HEK293 (cell line): ENCODE measurements at regions not wholly inside any gene's neighbourhood (a gene's known extent, or its start where the extent isn't known, plus 50 kb on each side); places are given as distances from the start of the nearest gene placed in this dataset.

Experiments
- CTCF ChIA-PET: fragments of 350-600 bp; formaldehyde crosslinking; extraction: SDS; loops from one replicate; lab custom pipeline; 2021; ENCODE audit warnings: antibody characterized with exemption; lab: Yijun Ruan, JAX
- POLR2A ChIA-PET: fragments of 300-600 bp; formaldehyde crosslinking; extraction: SDS; loops from one replicate; lab custom pipeline; 2020; ENCODE audit warnings: antibody characterized with exemption, inconsistent platforms; lab: Yijun Ruan, JAX
- H3K27ac ChIP-seq: fragments of 200-500 bp; sonication (Bioruptor generic); 2 replicates; pipeline ENCODE4 v1.5.1; 2014; ENCODE audit warnings: low read depth, low read length, control low read depth, inconsistent platforms; ENCODE audit errors: extremely low read depth
- H3K36me3 ChIP-seq, 2 experiments: fragments of 200-500 bp in 1 of 2; sonication (Bioruptor generic) in 1 of 2; 1 replicate in 1 of 2; 2 replicates in 1 of 2; pipeline ENCODE4 v1.5.1; 2014 to 2017; ENCODE audit warnings: inconsistent platforms in 2 of 2, low read length in 2 of 2; ENCODE audit not compliant: control insufficient read depth in 2 of 2, insufficient read depth in 1 of 2
- H3K4me1 ChIP-seq: fragments of 200-500 bp; sonication (Bioruptor generic); 2 replicates; pipeline ENCODE4 v1.5.1; 2014; ENCODE audit warnings: mild to moderate bottlenecking, low read length, inconsistent platforms; ENCODE audit not compliant: control insufficient read depth, insufficient read depth
- H3K4me3 ChIP-seq: 2 replicates; pipeline ENCODE4 v1.5.1; 2011; ENCODE audit warnings: low read depth, mild to moderate bottlenecking, control low read depth, low read length, moderate library complexity
- H3K9me3 ChIP-seq: fragments of 200-500 bp; sonication (Bioruptor generic); 2 replicates; pipeline ENCODE4 v1.5.1; 2014; ENCODE audit warnings: low read depth, low read length, inconsistent platforms; ENCODE audit not compliant: control insufficient read depth, insufficient read depth
- GLIS1 ChIP-seq: fragments of 450-650 bp; formaldehyde crosslinking; IDR thresholded peaks from 2 replicates; pipeline ENCODE4 v1.5.1; 2016; ENCODE audit warnings: missing biosample characterization, missing genetic modification characterization
- HOXD13 ChIP-seq: sonication (generic); formaldehyde crosslinking; IDR thresholded peaks from 2 replicates; pipeline ENCODE4 v1.8.0; 2022; ENCODE audit warnings: missing genetic modification reagents, borderline replicate concordance
- KLF8 ChIP-seq: fragments of 450-650 bp; formaldehyde crosslinking; IDR thresholded peaks from 2 replicates; pipeline ENCODE4 v1.5.1; 2016; ENCODE audit warnings: missing biosample characterization, missing genetic modification characterization
- MEIS1 ChIP-seq: sonication (generic); formaldehyde crosslinking; IDR thresholded peaks from 2 replicates; pipeline ENCODE4 v1.8.1; 2022; ENCODE audit warnings: missing genetic modification reagents, mild to moderate bottlenecking, borderline replicate concordance
- REST ChIP-seq: fragments of 450-650 bp; formaldehyde crosslinking; IDR thresholded peaks from 2 replicates; pipeline ENCODE4 v1.5.1; 2016; ENCODE audit warnings: missing biosample characterization, missing genetic modification characterization
- SCRT1 ChIP-seq: fragments of 450-650 bp; formaldehyde crosslinking; IDR thresholded peaks from 2 replicates; pipeline ENCODE4 v1.5.1; 2016; ENCODE audit warnings: missing biosample characterization, missing genetic modification characterization, borderline replicate concordance
- SCRT2 ChIP-seq: fragments of 450-650 bp; formaldehyde crosslinking; IDR thresholded peaks from 2 replicates; pipeline ENCODE4 v1.5.1; 2016; ENCODE audit warnings: missing biosample characterization, missing genetic modification characterization
- TRIM28 ChIP-seq: IDR thresholded peaks from 2 replicates; pipeline ENCODE4 v1.6.1; 2011; ENCODE audit warnings: low read length, control low read depth, borderline replicate concordance
- ZNF112 ChIP-seq: fragments of 450-650 bp; formaldehyde crosslinking; IDR thresholded peaks from 2 replicates; pipeline ENCODE4 v1.5.0; 2017; ENCODE audit warnings: missing biosample characterization, missing genetic modification characterization
- ZNF140 ChIP-seq: fragments of 450-650 bp; formaldehyde crosslinking; IDR thresholded peaks from 2 replicates; pipeline ENCODE4 v1.5.1; 2016; ENCODE audit warnings: missing biosample characterization, missing genetic modification characterization
- ZNF146 ChIP-seq: fragments of 450-650 bp; formaldehyde crosslinking; IDR thresholded peaks from 2 replicates; pipeline ENCODE4 v1.5.1; 2016; ENCODE audit warnings: missing biosample characterization, missing genetic modification characterization
- ZNF202 ChIP-seq: fragments of 450-650 bp; formaldehyde crosslinking; IDR thresholded peaks from 2 replicates; pipeline ENCODE4 v1.5.1; 2016; ENCODE audit warnings: missing biosample characterization, missing genetic modification characterization, borderline replicate concordance
- ZNF221 ChIP-seq: fragments of 450-650 bp; formaldehyde crosslinking; IDR thresholded peaks from 2 replicates; pipeline ENCODE4 v1.5.1; 2017; ENCODE audit warnings: missing biosample characterization, missing genetic modification characterization, borderline replicate concordance
- ZNF362 ChIP-seq: fragments of 450-650 bp; formaldehyde crosslinking; IDR thresholded peaks from 2 replicates; pipeline ENCODE4 v1.5.1; 2016; ENCODE audit warnings: missing biosample characterization, missing genetic modification characterization
- ZNF398 ChIP-seq: fragments of 450-650 bp; formaldehyde crosslinking; IDR thresholded peaks from 2 replicates; pipeline ENCODE4 v1.5.1; 2017; ENCODE audit warnings: missing biosample characterization, missing genetic modification characterization
- ZNF416 ChIP-seq: fragments of 450-650 bp; formaldehyde crosslinking; IDR thresholded peaks from 2 replicates; pipeline ENCODE4 v1.5.1; 2016; ENCODE audit warnings: missing biosample characterization, missing genetic modification characterization
- ZNF426 ChIP-seq: fragments of 450-650 bp; formaldehyde crosslinking; IDR thresholded peaks from 2 replicates; pipeline ENCODE4 v1.5.1; 2017; ENCODE audit warnings: missing biosample characterization, missing genetic modification characterization, mild to moderate bottlenecking, inconsistent platforms, moderate library complexity
- ZNF510 ChIP-seq: fragments of 450-650 bp; formaldehyde crosslinking; IDR thresholded peaks from 2 replicates; pipeline ENCODE4 v1.5.1; 2018; ENCODE audit warnings: mild to moderate bottlenecking, missing genetic modification characterization, missing biosample characterization; ENCODE audit not compliant: insufficient replicate concordance
- ZNF571 ChIP-seq: fragments of 450-650 bp; formaldehyde crosslinking; IDR thresholded peaks from 2 replicates; pipeline ENCODE4 v1.5.0; 2017; ENCODE audit warnings: missing biosample characterization, missing genetic modification characterization
- ZNF610 ChIP-seq: fragments of 450-650 bp; formaldehyde crosslinking; IDR thresholded peaks from 2 replicates; pipeline ENCODE4 v1.5.1; 2016; ENCODE audit warnings: missing biosample characterization, missing genetic modification characterization, borderline replicate concordance
- ZNF747 ChIP-seq: fragments of 450-650 bp; formaldehyde crosslinking; IDR thresholded peaks from 2 replicates; pipeline ENCODE4 v1.5.1; 2016; ENCODE audit warnings: missing biosample characterization, missing genetic modification characterization
- ZSCAN16 ChIP-seq: fragments of 450-650 bp; formaldehyde crosslinking; IDR thresholded peaks from 2 replicates; pipeline ENCODE4 v1.5.1; 2016; ENCODE audit warnings: missing biosample characterization, missing genetic modification characterization

GRCh38 chr11:44494785-44495184 is 70.7 kb upstream of the CD82 start (continued):
- no peak for TF ChIP-seq ZNF747 (tag by site-specific recombination)
- no peak for TF ChIP-seq ZNF571
- no peak for TF ChIP-seq ZNF221 (tag by site-specific recombination)
- no peak for TF ChIP-seq SCRT1 (tag by site-specific recombination)
- no peak for TF ChIP-seq GLIS1
- TF ChIP-seq ZNF426 (tag by site-specific recombination) = no peak
- TF ChIP-seq TRIM28 = no peak
- no peak for TF ChIP-seq ZNF146 (tag by site-specific recombination)
- no peak for TF ChIP-seq ZSCAN16
- no peak for TF ChIP-seq ZNF140 (tag by site-specific recombination)

GRCh38 chr11:44496391-44496790 is 69.1 kb upstream of the CD82 start:
- ChIA-PET CTCF (no interaction called here), POLR2A (no interaction called here)
- no peaks in the 10 kb centered on the region for H3K36me3 ChIP-seq
- H3K4me3 ChIP-seq = no peak overlapping the region
- TF ChIP-seq SCRT2 (tag by site-specific recombination) = no peak
- no peak for TF ChIP-seq KLF8 (tag by site-specific recombination)
- no peak for TF ChIP-seq TRIM28
- no peak for TF ChIP-seq ZNF510 (tag by site-specific recombination)
- no peak for TF ChIP-seq ZNF610 (tag by site-specific recombination)
- TF ChIP-seq MEIS1 (CRISPR knock-in tag) = no peak
- no peak for TF ChIP-seq ZNF398 (tag by site-specific recombination)
- no peak for TF ChIP-seq ZNF202 (tag by site-specific recombination)
- TF ChIP-seq HOXD13 (CRISPR knock-in tag) = no peak
- TF ChIP-seq ZNF416 (tag by site-specific recombination) = no peak
- H3K27ac ChIP-seq = no peak overlapping the region
- H3K9me3 ChIP-seq = no peaks in the 10 kb centered on the region
- no peaks in the 10 kb centered on the region for H3K4me1 ChIP-seq

GRCh38 chr11:44498089-44498871 is 67.2 kb upstream of the CD82 start:
- no peaks in the 10 kb centered on the region for H3K36me3 ChIP-seq
- H3K9me3 ChIP-seq = no peaks in the 10 kb centered on the region
- H3K27ac ChIP-seq = no peak overlapping the region
- no peak overlapping the region for H3K4me3 ChIP-seq
- no peaks in the 10 kb centered on the region for H3K4me1 ChIP-seq
- ChIA-PET CTCF (interaction anchor here (1.0 to 1.1 kb wide), 4 partner anchors 17 to 319 kb away, joined by 3 to 5 read pairs (median 3); no protein-coding TSS in a partner anchor), POLR2A (no interaction called here)
- no peak for TF ChIP-seq REST (tag by site-specific recombination)
- no peak for TF ChIP-seq ZSCAN16
- TF ChIP-seq ZNF362 = no peak
- no peak for TF ChIP-seq ZNF202 (tag by site-specific recombination)
- no peak for TF ChIP-seq ZNF112
